H9 (cell line): ENCODE measurements at regions not wholly inside any gene's neighbourhood (a gene's known extent, or its start where the extent isn't known, plus 50 kb on each side); places are given as distances from the start of the nearest gene placed in this dataset.

ENCODE experiments used
- DNase-seq: peaks from one replicate; pipeline ENCODE4 v3.0.0-alpha.2; 2017
- H2AFZ ChIP-seq: one replicate; pipeline ENCODE4 v1.6.1; 2013; ENCODE audit warnings: mild to moderate bottlenecking, low read length, control low read depth, moderate library complexity
- H2AK5ac ChIP-seq: 2 replicates; pipeline ENCODE4 v1.6.1; 2013; ENCODE audit warnings: low read length, control low read depth, mixed read lengths; ENCODE audit not compliant: insufficient read length
- H2BK120ac ChIP-seq: one replicate; pipeline ENCODE4 v1.6.1; 2013; ENCODE audit warnings: low read depth, mild to moderate bottlenecking, low read length, control low read depth, inconsistent platforms; ENCODE audit not compliant: poor library complexity, severe bottlenecking
- H2BK12ac ChIP-seq: 2 replicates; pipeline ENCODE4 v1.6.1; 2013; ENCODE audit warnings: low read length, control low read depth, mixed read lengths, low read depth; ENCODE audit not compliant: insufficient read length
- H2BK15ac ChIP-seq: 2 replicates; pipeline ENCODE4 v1.6.1; 2013; ENCODE audit warnings: low read depth, low read length, control low read depth
- H2BK20ac ChIP-seq: one replicate; pipeline ENCODE4 v1.6.1; 2013; ENCODE audit warnings: low read depth, mild to moderate bottlenecking, low read length, control low read depth, inconsistent platforms; ENCODE audit not compliant: poor library complexity, severe bottlenecking
- H2BK5ac ChIP-seq: 2 replicates; pipeline ENCODE4 v1.6.1; 2013; ENCODE audit warnings: low read length, control low read depth, mixed read lengths; ENCODE audit not compliant: insufficient read length
- H3K14ac ChIP-seq: 2 replicates; pipeline ENCODE4 v1.6.1; 2013; ENCODE audit warnings: low read length, control low read depth; ENCODE audit not compliant: insufficient read depth
- H3K18ac ChIP-seq: 2 replicates; pipeline ENCODE4 v1.6.1; 2013; ENCODE audit warnings: low read depth, mild to moderate bottlenecking, mixed read lengths, low read length, control low read depth; ENCODE audit not compliant: insufficient read length
- H3K23ac ChIP-seq: 2 replicates; pipeline ENCODE4 v1.6.1; 2013; ENCODE audit warnings: low read length, control low read depth, mixed read lengths, low read depth; ENCODE audit not compliant: insufficient read length
- H3K23me2 ChIP-seq: 2 replicates; pipeline ENCODE4 v1.6.1; 2013; ENCODE audit warnings: low read depth, mild to moderate bottlenecking, mixed read lengths, low read length, control low read depth; ENCODE audit not compliant: insufficient read length, poor library complexity, severe bottlenecking
- H3K27ac ChIP-seq: 2 replicates; pipeline ENCODE4 v1.5.1; 2013; ENCODE audit warnings: low read length, control low read depth, mixed read lengths, low read depth; ENCODE audit not compliant: insufficient read length
- H3K27me3 ChIP-seq: 2 replicates; pipeline ENCODE4 v1.6.1; 2013; ENCODE audit warnings: low read length, control low read depth, inconsistent platforms; ENCODE audit not compliant: insufficient read depth
- H3K4ac ChIP-seq: 2 replicates; pipeline ENCODE4 v1.6.1; 2013; ENCODE audit warnings: low read depth, mild to moderate bottlenecking, control low read depth, inconsistent platforms, low read length, moderate library complexity
- H3K4me1 ChIP-seq: 2 replicates; pipeline ENCODE4 v1.6.1; 2013; ENCODE audit warnings: low read length, control low read depth, inconsistent platforms; ENCODE audit not compliant: insufficient read depth
- H3K4me2 ChIP-seq: 2 replicates; pipeline ENCODE4 v1.6.1; 2013; ENCODE audit warnings: low read length, control low read depth, mixed read lengths; ENCODE audit not compliant: insufficient read length, insufficient read depth
- H3K56ac ChIP-seq: 2 replicates; pipeline ENCODE4 v1.6.1; 2013; ENCODE audit warnings: low read depth, mild to moderate bottlenecking, mixed read lengths, low read length, control low read depth; ENCODE audit not compliant: insufficient read length
- H3K79me1 ChIP-seq: 2 replicates; pipeline ENCODE4 v1.6.1; 2013; ENCODE audit warnings: low read depth, mild to moderate bottlenecking, moderate library complexity, low read length, control low read depth, inconsistent platforms; ENCODE audit not compliant: insufficient read depth, poor library complexity, severe bottlenecking
- H3K79me2 ChIP-seq: 2 replicates; pipeline ENCODE4 v1.6.1; 2013; ENCODE audit warnings: low read length, control low read depth, inconsistent platforms; ENCODE audit not compliant: insufficient read depth
- H3K9ac ChIP-seq: 2 replicates; pipeline ENCODE4 v1.6.1; 2013; ENCODE audit warnings: low read length, control low read depth, mixed read lengths; ENCODE audit not compliant: insufficient read length; ENCODE audit errors: extremely low read depth
- H3K9me3 ChIP-seq: one replicate; pipeline ENCODE4 v1.6.1; 2013; ENCODE audit warnings: low read depth, low read length, inconsistent platforms; ENCODE audit not compliant: control insufficient read depth
- H3T11ph ChIP-seq: one replicate; pipeline ENCODE4 v1.6.1; 2013; ENCODE audit warnings: mild to moderate bottlenecking, low read length, control low read depth, inconsistent platforms
- H4K20me1 ChIP-seq: one replicate; pipeline ENCODE4 v1.6.1; 2013; ENCODE audit not compliant: control insufficient read depth, insufficient read length, insufficient read depth
- H4K5ac ChIP-seq: 2 replicates; pipeline ENCODE4 v1.6.1; 2013; ENCODE audit warnings: low read depth, mild to moderate bottlenecking, mixed read lengths, low read length, control low read depth; ENCODE audit not compliant: insufficient read length
- H4K8ac ChIP-seq: replicated peaks from 2 replicates; pipeline ENCODE4 v1.6.1; 2013; ENCODE audit warnings: low read length, control low read depth, mixed read lengths, low read depth; ENCODE audit not compliant: insufficient read length
- H4K91ac ChIP-seq: 2 replicates; pipeline ENCODE4 v1.6.1; 2013; ENCODE audit warnings: low read depth, mild to moderate bottlenecking, moderate library complexity, mixed read lengths, low read length, control low read depth; ENCODE audit not compliant: insufficient read length
- H3K27ac Mint-ChIP-seq, 3 experiments: 2 replicates in 2 of 3; 3 replicates in 1 of 3; pipeline ENCODE4 v1.8.0; 2020 to 2021; ENCODE audit warnings: mixed read lengths in 3 of 3, mild to moderate bottlenecking in 1 of 3, moderate library complexity in 1 of 3
- H3K27me3 Mint-ChIP-seq: 2 replicates; pipeline ENCODE4 v1.8.0; 2021; ENCODE audit warnings: low read depth, mild to moderate bottlenecking, moderate library complexity, mixed read lengths
- H3K36me3 Mint-ChIP-seq, 3 experiments: 2 replicates in 2 of 3; 3 replicates in 1 of 3; pipeline ENCODE4 v1.8.0; 2020 to 2021; ENCODE audit warnings: low read depth in 3 of 3, mixed read lengths in 3 of 3; ENCODE audit not compliant: insufficient read depth in 1 of 3
- H3K4me1 Mint-ChIP-seq, 2 experiments: 2 replicates each; pipeline ENCODE4 v1.8.0; 2020; ENCODE audit warnings: mixed read lengths in 2 of 2
- H3K4me3 Mint-ChIP-seq, 2 experiments: 2 replicates in 1 of 2; 3 replicates in 1 of 2; pipeline ENCODE4 v1.8.0; 2020 to 2021; ENCODE audit warnings: mild to moderate bottlenecking in 2 of 2, mixed read lengths in 2 of 2, moderate library complexity in 1 of 2
- H3K9me3 Mint-ChIP-seq, 2 experiments: 2 replicates in 1 of 2; 3 replicates in 1 of 2; pipeline ENCODE4 v1.8.0; 2020; ENCODE audit warnings: mild to moderate bottlenecking in 2 of 2, mixed read lengths in 2 of 2, moderate library complexity in 1 of 2
- WGBS: extraction: QIAGEN DNeasy Blood & Tissue Kit; methylation state at CpG from one replicate; pipeline ENCODE4 v1.1.7; 2013; ENCODE audit warnings: missing lambda C conversion rate, low lambda C conversion rate, mixed read lengths; ENCODE audit not compliant: insufficient read length; ENCODE audit errors: extremely low coverage; 5-methylcytosine and 5-hydroxymethylcytosine counted together
- TF ChIP-seq, protein P1 (sequence below): fragments of 200-600 bp; sonication (generic); conservative IDR thresholded peaks from 3 replicates; pipeline ENCODE4 v1.8.0; 2021; ENCODE audit warnings: antibody characterized with exemption, mild to moderate bottlenecking

- WGBS: no CpG with 5 or more reads among the region's 10 CpGs
- H4K8ac ChIP-seq: no peak overlapping the region
- H4K20me1 ChIP-seq: peaks cover 3% of the 10 kb centered on the region
- no peaks in the 10 kb centered on the region for H3K9me3 Mint-ChIP-seq
- no peak overlapping the region for H3K4me2 ChIP-seq
- H3K18ac ChIP-seq: no peak overlapping the region
- peak overlapping the region in 1 of 3 experiments; percentile 54; a peak in 2 of 7 replicates for H3K27ac Mint-ChIP-seq
- H3K79me2 ChIP-seq: no peaks in the 10 kb centered on the region; the same call in 1 of the 2 replicates
- H3K79me1 ChIP-seq: peaks cover 3% of the 10 kb centered on the region
- H3K23me2 ChIP-seq: no peaks in the 10 kb centered on the region
- H3K36me3 Mint-ChIP-seq: no peaks in the 10 kb centered on the region; a peak in 2 of 7 replicates
- peaks cover 27 to 54% of the 10 kb centered on the region in 2 experiments for H3K4me1 Mint-ChIP-seq
- H3K27me3 Mint-ChIP-seq: no peaks in the 10 kb centered on the region; the same call in 1 of the 2 replicates
- H3T11ph ChIP-seq: no peak overlapping the region
- TF ChIP-seq, protein P1, sequence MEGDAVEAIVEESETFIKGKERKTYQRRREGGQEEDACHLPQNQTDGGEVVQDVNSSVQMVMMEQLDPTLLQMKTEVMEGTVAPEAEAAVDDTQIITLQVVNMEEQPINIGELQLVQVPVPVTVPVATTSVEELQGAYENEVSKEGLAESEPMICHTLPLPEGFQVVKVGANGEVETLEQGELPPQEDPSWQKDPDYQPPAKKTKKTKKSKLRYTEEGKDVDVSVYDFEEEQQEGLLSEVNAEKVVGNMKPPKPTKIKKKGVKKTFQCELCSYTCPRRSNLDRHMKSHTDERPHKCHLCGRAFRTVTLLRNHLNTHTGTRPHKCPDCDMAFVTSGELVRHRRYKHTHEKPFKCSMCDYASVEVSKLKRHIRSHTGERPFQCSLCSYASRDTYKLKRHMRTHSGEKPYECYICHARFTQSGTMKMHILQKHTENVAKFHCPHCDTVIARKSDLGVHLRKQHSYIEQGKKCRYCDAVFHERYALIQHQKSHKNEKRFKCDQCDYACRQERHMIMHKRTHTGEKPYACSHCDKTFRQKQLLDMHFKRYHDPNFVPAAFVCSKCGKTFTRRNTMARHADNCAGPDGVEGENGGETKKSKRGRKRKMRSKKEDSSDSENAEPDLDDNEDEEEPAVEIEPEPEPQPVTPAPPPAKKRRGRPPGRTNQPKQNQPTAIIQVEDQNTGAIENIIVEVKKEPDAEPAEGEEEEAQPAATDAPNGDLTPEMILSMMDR: no peak
- no peak overlapping the region for H3K9ac ChIP-seq
- no peak overlapping the region for H3K56ac ChIP-seq
- no peaks in the 10 kb centered on the region; the same call in 1 of the 2 replicates for H3K4me1 ChIP-seq
- no peak overlapping the region for H3K14ac ChIP-seq
- H3K23ac ChIP-seq: no peak overlapping the region
- H3K27me3 ChIP-seq: no peaks in the 10 kb centered on the region
- H4K91ac ChIP-seq: no peak overlapping the region
- no peak overlapping the region for H2BK12ac ChIP-seq
- no peak for DNase-seq
- no peaks in the 10 kb centered on the region for H3K9me3 ChIP-seq
- no peak overlapping the region for H2BK15ac ChIP-seq
- no peak overlapping the region for H2AK5ac ChIP-seq
- no peak overlapping the region for H3K4ac ChIP-seq
- H2BK20ac ChIP-seq: no peak overlapping the region
- H2AFZ ChIP-seq: no peak overlapping the region
- H4K5ac ChIP-seq: no peak overlapping the region
- H2BK120ac ChIP-seq: no peak overlapping the region
- H3K4me3 Mint-ChIP-seq: no peak overlapping the region
- no peak overlapping the region for H3K27ac ChIP-seq
- no peak overlapping the region for H2BK5ac ChIP-seq
Measured at GRCh38 chr12:111074965-111075364, 154.6 kb upstream of the MYL2 start.
